ELF-1 (cell line): ENCODE measurements at regions not wholly inside any gene's neighbourhood (a gene's known extent, or its start where the extent isn't known, plus 50 kb on each side); places are given as distances from the start of the nearest gene placed in this dataset.

Experiments
- DNase-seq: peaks from one replicate; pipeline ENCODE4 v3.0.0-alpha.2; 2016; ENCODE audit warnings: low read depth, low spot score

DNA sequence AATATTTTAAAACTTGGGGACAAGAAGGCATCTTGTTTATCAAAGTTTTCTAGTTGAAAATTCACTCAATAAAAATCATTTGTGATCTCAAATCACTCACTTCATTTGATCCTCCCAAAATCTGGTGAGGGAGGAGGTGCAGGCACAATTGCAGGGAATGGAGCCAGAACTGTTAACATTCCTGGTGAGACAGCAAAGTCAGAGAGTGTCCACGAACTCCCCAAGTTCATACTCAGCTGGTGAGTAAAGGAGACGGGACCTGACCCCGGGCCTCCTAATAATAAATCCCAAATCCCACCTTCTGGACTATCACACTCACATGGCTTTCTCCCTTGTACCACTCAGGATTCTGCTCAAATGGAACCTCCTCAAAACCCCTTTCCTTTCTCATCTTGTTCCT lies 252.3 kb upstream of the LRTM1 start:
- DNase-seq = no peak

DNA sequence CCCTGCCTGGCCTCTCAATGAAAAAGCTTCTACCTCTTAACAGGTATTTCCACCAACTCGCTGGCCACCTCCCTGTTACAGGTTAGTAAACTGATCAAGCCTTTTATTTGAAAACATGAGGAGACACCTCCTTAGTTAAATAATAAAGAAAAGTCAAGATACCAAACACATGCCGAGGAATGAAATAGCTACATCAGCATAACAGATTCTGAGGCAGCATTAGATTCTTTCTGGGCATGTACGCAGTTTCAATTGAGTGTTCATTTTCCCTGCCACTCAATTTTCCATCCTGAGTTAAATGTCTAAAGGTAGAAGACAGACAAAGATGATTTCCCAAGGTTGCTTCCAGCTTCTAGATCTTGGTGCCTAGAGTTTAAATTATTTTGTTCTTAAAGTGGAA lies 250.5 kb upstream of the LRTM1 start:
- no peak for DNase-seq

DNA sequence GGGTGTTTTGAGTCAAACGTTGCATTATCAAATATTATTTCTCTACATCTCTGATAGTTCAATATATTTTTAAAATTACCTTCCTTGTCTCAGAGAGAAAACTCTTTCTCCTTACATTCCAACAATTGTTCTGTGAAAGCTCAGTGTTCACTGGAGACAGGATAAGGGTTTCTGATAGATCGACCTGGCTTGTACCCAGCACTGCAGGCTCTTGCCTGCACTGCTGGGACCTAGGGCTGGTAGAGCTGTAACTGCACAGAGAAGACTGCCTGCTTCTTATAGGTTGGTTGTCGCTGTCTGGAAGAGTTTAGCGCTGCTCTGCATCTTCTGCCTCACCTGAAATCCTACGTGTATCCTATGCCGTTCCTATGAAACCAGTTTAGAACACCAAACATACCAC lies 249.9 kb upstream of the LRTM1 start:
- no peak for DNase-seq

DNA sequence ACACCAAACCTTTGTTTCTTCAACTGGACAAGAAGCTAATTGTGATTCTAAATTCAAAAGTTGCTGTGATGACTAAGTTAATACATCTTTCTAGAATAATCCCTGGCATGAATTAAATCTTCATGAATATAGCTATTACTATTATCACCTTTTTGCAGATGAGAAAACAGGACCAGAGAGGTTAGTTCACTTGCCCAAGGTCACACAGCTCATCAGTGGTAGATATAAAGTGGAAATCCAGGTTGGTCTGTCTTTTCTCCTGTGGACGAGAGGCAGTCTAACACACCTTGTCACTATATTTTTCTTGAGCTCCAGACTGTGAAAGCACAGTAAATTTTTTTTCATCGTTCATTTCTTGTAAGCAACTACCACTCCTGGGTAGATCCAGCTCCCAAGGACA lies 247.6 kb upstream of the LRTM1 start:
- DNase-seq = no peak

DNA sequence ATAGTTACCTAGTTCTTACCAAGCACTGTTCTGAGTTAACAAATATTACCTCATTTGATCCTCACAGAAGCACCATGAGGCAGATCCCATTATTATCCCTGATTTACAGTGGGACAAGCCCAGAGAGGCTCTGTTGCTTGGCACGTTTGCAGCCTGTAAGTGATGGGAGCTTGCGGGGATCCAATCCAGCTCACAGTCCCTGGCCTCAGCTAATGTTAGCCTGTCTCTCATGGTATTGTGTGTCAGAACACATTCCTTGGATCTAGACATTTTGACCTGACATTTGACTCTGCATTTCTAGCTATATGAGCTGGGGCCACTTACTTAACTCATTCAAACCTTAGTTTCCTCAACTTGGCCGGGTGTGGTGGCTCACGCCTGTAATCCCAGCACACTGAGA lies 246.9 kb upstream of the LRTM1 start:
- no peak for DNase-seq

DNA sequence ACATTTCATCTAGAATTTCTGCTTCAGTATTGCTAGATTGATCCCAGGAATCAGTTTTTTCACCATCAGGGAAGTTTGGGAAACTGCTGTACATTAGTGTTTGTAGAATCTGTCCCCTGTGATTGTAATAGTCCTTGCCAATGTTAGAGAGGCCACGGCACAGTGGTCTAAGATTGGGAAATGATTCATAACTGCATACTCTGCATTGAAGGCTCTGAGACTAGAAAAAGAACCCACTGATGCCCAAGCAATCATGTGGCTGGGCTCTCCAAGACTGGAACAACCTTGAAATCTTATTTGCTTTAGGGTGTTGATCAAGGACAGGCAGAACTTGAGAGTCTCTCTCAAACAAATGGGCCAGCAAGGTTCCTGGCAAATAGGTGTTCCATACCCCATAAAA lies 245.6 kb upstream of the LRTM1 start:
- no peak for DNase-seq

DNA sequence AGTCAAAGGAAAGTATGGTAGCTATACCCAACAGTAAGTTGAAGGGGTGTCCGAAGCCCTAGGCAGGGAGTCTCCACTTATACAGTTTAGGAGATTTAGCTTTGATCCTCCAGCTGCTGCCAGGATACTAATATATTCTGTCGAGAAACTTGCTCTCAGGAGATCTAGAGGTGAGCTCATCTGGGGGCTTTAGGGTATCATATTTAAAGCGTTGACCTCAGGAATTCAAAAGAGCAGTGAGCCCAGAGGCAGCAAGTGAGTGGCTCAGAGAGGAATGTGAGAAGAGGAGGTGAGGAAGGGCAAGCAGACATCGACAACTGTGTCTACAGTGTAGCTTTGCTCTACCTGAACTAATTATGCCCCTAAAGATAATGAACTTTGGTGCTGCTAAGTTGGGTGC lies 245.1 kb upstream of the LRTM1 start:
- DNase-seq = no peak

DNA sequence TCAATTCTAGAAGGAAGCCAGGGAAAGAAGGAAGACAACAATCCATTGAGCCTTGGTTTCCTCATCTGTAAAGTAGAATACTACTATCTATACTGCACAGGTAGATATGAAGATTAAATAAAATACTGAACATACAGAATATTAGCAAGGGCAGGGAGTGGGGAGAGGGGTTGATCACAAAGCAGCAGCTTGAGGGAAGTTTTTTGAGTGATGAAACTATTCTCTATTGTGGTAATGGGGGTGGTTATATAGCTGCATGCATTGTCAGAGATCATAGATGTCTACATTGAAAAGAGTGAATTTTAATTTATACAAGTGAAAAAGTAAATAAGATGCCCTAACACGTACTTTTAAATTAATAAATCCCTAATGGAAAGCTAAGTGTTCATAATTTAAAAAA lies 242.6 kb upstream of the LRTM1 start:
- no peak for DNase-seq

DNA sequence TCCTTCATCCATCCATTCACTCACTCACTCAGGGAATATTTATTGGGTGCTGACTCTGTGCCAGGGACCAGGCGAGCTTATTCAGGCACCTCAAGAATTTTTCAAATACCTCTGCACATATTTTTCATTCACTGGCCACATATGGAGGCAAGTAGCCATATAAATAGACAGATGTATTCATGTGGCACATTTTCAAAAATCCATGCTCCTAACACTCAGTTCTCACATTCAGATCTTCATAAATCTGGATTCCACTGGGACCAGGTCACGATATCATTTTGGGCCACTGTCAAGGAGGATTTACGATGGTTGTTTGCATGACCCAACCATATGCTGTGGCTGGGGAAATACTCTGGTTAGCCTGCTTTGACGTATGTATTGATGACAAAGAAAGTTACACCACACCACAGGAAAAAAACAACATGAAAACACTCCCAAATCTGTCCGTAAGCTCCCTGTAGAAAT lies 241.8 kb upstream of the LRTM1 start:
- DNase-seq = no peak

DNA sequence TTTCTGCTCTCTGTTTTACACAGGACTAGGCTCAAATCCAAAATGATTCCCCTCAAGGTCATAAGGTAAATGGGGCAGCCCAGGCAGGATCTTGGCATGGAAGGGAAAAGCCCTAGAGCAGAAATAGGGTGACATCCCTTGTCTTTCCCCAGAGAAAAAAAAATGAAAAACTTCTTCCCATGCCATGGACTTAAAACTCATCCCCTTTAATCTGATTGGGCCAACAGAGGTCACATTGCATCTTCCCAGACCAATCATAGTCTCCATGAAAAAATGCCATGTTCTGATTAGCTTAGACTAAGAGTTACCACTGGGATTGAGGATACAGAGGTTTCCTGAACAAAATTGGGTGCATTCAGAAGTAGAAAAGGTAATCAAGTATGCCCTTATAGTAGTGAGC lies 241.3 kb upstream of the LRTM1 start:
- DNase-seq = no peak

DNA sequence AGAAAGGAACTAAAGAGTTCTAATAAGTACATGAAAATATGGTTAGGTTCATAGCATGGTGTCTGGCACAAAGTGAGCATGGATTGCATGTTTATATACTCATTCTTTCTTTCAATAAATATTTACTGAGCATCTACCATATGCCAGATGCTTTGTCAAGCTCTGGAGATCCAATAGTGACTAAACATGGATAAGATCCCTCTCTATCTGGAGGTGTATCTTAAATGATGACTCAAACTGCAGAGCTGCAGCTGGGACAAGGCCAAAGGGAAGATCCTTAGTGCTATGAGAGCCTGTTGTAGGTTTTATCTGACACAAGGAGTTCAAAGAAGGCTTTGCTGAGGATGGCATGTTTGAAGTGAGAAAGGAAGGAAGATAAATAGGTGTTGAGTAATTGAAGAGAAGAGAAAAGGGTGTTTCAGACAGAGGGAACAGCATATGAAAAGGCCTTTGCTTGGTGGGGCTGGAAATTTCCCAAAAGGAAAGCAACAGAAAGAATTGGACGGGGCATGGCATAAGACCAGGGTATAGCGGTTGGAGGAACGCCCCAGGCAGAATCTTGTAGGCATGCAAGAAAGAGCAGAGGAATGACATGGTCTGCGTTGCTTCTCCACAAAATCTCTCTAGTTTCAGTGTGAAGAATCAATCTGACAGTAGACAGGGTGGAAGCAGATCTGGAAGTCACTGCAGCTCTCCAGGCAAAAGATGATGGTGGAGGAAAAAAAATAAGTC lies 239.9 kb upstream of the LRTM1 start:
- DNase-seq = no peak

DNA sequence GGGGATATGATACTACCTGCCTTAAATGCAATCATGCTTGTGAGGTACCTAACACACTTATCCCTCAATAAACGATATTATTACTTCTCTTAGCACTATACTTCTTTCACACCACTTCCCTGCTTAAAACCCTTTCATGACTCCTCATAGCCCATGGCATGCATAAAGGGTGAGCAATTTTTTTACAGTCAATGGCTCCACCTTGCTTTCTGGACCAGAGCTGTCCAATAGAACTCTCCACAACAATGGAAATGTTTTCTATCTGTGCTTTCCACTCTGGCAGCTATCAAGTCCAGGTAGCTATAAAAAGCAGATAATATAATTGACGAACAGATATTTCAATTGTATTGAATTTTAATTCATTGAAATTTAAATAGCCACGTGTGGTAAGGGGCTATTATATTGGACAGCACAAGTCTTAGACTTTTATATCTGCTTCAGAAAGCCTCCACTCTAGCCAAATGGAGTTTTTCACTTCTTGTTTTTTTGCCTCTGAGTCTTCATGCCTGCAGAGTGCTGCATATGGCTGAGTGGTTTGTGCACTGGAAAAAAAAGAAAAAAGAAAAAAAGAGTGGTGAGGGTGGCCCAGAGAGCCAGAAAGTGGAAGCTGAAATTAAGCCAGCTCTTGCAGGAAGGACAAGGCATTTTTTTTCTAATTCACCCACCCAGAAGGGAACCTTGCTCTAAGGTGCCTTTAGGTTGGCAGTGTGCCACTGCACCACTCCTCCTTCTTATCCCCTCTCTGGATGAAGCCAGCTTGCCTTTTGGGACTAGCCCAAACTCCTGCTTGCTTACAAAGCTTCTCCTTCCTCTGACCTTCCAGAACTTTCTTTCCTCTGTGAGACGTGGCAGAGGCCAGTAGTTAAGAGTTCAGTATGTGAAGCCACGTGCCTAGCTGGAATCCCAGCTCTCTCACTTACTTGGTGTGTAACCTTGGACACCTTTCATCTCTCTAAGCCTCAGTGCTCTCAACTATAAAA lies 239.0 kb upstream of the LRTM1 start:
- no peak for DNase-seq

DNA sequence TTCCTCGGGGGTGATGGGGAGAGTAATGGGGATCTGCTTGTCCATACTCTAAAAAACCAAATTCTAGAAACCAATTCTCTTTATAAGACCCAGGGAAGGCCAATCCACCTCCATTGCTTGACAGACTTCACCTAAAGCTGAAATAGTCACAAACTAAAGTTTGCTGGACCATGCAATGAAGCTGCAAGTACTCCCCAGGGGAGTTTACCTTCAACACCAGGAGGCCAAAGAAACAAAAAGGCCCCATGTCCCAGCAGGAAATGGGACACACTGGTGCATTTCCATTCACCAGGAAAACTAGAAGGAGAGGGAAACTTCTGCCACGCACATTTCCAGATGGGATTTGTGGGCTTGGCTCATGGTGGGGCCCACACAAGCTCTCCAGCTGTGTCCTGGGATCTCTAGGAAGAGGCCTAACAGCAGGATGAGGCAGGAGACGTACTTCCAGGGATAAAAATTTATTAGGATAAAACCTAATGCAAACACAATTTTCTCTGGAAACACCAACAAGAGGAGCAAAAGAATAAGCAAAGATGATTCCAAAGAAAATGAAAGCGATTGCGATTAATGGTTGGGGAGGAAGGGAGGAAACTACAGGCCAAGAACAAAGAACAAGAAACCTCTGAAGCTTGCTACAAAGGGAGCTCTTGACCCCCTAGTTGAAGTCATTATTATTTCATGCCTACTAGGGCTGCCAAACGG lies 238.0 kb upstream of the LRTM1 start:
- DNase-seq = no peak

DNA sequence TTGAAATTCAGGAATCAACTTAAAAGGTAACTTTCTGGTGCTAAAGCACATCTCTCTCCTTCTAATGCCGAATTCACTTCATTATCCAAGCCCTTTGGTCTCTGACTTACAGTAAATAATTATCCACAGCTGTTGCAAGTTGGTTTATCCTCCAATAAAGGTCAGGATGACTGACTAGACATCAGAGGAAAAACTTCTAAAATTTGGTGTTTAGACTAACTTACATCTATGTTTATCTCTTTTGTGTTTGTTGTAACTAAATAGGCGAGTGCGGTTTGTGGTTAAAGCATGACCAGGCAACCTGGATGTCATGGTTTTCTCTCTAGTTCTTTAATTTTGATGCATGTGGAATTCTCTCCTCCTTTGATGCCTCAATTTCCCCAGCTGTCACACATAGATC lies 237.4 kb upstream of the LRTM1 start:
- no peak for DNase-seq

DNA sequence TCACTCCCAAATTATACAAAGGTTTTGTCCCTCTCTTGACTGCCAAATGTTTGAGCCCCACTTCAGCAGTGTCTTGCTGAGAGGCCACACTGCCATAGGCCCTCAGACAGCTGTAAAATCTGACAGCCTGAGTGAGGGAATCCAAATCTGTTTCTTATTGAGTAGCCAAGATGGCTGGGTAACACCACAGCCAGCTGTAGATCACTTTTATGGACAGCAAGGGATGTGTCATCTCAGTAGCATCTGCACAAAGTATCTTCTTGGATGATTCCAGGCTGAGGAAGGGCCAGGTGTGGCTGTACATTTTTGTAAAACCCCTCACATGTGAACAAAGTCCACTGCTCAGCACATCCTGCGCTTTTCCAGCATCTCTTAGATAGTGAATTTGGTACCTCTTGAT lies 237.0 kb upstream of the LRTM1 start:
- no peak for DNase-seq

DNA sequence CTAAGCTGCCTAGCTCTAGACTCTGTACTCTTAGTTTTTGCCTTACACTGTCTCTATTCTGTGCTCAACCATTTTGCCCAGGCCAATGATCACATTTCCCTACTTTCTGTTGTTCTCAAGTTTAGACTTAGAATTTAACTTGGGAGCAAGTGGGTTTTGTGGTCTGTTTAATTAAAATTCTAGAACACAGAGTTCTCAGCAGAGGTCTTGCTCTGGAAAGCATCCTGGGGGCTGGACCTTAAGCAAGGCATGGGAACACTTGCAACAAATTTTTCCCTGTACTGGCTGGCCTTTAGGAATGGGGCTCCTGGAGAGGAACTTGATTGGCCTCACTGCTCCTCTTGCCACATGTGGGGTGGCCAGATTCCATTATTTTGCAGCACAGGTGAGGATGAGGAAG lies 236.3 kb upstream of the LRTM1 start:
- DNase-seq = no peak

DNA sequence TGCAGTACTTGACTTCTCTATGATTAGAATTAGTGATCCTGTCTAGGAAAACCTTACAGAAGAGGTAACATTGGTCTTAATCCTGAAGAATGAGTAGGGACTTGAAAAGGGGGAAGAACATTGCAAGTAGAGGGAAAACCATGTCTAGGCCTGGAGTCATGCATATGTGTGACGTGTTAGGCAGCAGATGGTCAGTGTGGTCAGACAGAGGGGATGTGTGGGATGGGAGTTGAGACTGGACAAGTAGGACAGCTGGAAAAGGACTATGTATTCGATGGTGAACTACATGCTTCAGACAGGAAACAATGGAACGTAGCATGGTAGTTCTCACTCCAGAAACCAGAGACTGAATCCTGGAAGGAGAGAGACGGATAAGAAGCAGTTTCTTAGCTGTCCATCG lies 235.6 kb upstream of the LRTM1 start:
- DNase-seq = no peak

DNA sequence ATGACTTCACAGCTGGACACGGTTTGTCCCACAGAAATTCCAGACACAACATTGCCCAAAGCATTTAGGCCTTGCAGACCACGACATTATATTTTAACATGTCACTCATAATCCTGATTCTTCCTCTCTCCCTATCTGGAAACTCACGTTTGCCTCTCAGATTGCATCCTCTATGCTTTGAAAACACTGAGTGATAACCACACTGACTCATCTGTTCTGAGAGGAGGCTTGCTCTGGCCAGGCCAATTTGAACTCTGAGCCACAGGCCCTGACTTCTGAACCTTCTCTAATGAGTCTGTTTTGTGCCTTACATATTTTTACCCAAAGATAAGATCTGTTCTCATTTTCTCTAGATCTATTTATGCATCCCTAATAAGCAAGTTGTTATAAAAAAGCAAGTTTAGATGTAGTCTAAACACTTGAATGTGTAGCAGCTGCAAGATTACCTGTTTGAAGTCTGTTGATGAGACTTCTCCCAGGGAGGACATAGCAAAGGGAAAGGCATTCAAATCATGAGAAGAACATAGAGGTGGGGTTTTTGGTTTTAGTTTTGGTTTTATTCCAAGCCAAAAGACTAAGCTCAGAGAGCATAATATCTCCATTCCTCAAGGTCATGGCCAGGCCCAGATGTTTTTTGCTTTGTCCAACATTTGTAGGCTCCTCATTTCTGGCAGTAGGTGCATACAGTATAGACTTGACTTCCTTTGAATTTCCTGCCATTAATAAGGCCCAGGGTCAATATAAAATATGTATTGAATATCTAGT lies 234.4 kb upstream of the LRTM1 start:
- DNase-seq = no peak

DNA sequence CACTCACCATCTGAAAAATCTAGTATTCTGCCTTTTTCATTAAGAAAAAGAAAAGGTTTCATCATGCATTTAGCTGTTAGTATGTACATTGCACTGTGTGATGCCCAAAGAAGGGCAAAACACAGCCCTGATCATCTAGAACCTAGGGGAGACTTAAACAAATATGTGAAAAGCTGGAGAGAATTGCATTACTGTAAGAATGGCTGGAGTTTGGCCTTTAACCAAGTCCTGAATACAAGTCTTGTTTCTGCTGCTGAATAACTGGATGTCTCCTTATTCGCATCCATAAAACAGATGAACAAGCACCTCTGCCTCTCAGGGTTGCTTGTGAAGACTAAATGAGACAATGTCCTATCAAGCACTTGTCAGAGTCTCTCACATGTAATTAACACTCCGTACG lies 233.4 kb upstream of the LRTM1 start:
- no peak for DNase-seq

DNA sequence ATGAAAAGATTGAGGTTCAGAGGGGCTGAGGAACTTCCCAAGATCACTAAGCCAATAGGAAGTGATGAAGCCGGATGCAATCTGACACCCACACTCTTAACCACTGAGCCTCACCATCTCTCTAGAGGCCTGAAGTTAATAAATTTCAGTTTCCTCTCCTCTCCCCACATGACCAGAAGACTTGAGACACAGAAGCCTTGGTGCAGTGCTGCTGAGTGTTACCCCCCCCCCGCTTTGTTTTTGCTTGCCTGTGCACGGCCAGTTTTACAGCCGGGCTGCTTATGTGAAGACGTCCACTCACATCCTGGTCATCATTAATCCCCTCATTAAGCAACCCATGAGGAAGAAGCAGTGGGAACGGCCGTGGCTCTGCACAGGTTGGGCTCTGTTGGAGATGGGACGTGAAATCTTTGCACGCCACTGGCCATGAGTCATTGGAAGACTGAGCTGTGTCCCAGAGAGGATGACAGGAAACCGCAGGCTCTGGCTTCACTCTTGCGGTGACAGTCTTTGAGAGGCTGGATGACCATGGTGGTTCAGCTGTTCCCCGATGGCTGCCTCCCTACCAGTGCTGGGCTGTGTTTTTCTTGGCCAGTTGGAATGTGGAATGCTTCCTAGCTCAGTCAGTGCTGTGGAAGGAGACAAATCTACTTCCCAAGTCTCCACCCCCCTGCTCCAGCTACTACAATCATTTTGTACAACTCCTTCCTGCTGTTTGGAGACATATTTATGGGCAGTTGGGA lies 232.6 kb upstream of the LRTM1 start:
- peak; percentile 86 for DNase-seq

DNA sequence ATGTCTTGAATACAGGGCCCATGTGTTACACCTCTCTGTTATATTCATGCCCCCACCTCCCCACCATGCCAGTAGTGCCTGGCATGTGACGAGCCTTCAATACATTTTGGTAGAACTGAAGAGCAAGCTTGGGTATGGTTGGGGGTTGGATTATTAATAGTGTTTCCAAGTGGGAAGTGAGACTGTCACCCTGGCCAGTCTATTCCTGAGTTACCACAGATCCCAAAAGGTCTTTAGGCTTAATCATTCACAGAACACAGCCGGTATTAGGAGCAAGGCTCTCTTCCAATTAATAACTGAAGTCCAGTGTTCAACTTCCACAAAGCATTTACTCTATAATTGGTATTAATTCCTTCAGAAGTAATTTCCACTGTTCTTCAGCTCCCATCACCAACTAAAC lies 231.9 kb upstream of the LRTM1 start:
- no peak for DNase-seq
